Astrocyte of the spinal cord (primary cell): ENCODE measurements at regions not wholly inside any gene's neighbourhood (a gene's known extent, or its start where the extent isn't known, plus 50 kb on each side); places are given as distances from the start of the nearest gene placed in this dataset.

Experiments
- DNase-seq: peaks from one replicate; pipeline ENCODE4 v3.0.0; 2011; ENCODE audit warnings: low read depth, low spot score
- H3K4me3 ChIP-seq: 2 replicates; pipeline ENCODE4 v1.5.1; 2011; ENCODE audit warnings: low read depth, mild to moderate bottlenecking, low read length, moderate library complexity
- in situ Hi-C: cut with HindIII; loops from 2 replicates; pipeline ENCODE4 v1.10.0; 2017; ENCODE audit warnings: low sequenced_read_pairs
- TF ChIP-seq, protein P1 (sequence below): IDR thresholded peaks from 2 replicates; pipeline ENCODE4 v1.5.1; 2012; ENCODE audit warnings: low read depth, mild to moderate bottlenecking, low read length, inconsistent platforms

DNA sequence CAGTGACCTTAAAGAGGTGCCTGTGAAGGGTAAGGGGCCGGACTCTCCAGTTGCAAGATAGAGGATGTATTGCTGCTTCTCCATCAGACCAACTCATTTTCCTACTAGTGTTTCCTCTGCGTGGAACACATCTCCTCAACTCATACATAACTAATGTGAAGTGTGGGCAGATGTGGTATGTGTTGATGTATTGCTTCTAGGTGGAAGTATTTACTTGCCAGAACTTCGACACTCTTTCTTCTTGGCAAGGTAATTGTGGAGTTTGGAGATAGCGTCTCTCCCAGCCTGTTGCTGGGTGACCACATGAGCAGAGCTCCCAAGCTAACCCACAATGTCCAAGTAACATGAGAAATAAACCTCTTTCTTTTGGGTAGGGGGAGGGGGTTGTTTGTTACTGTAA is 456.9 kb downstream of the DYNC2H1 start:
- DNase-seq, result no peak
- no peak overlapping the region for H3K4me3 ChIP-seq
- in situ Hi-C loops, result no loop called here
- TF ChIP-seq, protein P1, sequence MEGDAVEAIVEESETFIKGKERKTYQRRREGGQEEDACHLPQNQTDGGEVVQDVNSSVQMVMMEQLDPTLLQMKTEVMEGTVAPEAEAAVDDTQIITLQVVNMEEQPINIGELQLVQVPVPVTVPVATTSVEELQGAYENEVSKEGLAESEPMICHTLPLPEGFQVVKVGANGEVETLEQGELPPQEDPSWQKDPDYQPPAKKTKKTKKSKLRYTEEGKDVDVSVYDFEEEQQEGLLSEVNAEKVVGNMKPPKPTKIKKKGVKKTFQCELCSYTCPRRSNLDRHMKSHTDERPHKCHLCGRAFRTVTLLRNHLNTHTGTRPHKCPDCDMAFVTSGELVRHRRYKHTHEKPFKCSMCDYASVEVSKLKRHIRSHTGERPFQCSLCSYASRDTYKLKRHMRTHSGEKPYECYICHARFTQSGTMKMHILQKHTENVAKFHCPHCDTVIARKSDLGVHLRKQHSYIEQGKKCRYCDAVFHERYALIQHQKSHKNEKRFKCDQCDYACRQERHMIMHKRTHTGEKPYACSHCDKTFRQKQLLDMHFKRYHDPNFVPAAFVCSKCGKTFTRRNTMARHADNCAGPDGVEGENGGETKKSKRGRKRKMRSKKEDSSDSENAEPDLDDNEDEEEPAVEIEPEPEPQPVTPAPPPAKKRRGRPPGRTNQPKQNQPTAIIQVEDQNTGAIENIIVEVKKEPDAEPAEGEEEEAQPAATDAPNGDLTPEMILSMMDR, result no peak

GRCh38 chr11:103581760-103582159 is 454.7 kb upstream of the DDI1 start:
- TF ChIP-seq, protein P1, result no peak
- in situ Hi-C loops, result no loop called here
- no peak overlapping the region for H3K4me3 ChIP-seq
- DNase-seq, result peak; percentile 64

GRCh38 chr11:103582351-103582909 is 454.0 kb upstream of the DDI1 start:
- in situ Hi-C loops, result no loop called here
- DNase-seq, result no peak
- H3K4me3 ChIP-seq, result no peak overlapping the region
- TF ChIP-seq, protein P1, result no peak

DNA sequence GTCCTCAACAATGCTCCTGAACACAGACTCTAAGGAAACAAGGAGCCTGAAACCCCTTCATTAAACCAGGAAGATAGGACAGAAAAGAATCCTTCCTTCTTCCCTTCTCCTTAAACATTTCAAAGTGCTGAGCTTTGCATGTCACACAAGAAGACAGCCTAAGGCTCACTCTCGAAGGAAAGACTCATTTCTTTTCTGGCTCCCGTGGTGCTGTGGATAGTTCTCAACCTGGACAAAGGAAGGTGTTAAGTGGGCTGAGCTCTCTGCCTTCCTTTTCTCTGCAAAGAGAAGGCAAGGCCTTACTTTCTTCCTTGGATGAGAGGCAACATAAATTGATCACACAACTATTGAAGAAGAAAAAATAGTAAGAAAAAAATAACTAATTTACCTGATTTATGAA is 452.4 kb upstream of the DDI1 start:
- TF ChIP-seq, protein P1, result no peak
- in situ Hi-C loops, result no loop called here
- DNase-seq, result no peak
- H3K4me3 ChIP-seq, result no peak overlapping the region

GRCh38 chr11:103584720-103585119 is 451.7 kb upstream of the DDI1 start:
- in situ Hi-C loops, result no loop called here
- DNase-seq, result no peak

GRCh38 chr11:103585401-103585800 is 451.0 kb upstream of the DDI1 start:
- H3K4me3 ChIP-seq, result no peak overlapping the region
- TF ChIP-seq, protein P1, result no peak
- in situ Hi-C loops, result no loop called here
- no peak for DNase-seq

More at GRCh38 chr11:103584720-103585119, 451.7 kb upstream of the DDI1 start:
- H3K4me3 ChIP-seq, result no peak overlapping the region
- TF ChIP-seq, protein P1, result no peak
